A673 (cell line): ENCODE measurements at regions not wholly inside any gene's neighbourhood (a gene's known extent, or its start where the extent isn't known, plus 50 kb on each side); places are given as distances from the start of the nearest gene placed in this dataset.

Experiments
- CTCF ChIP-seq: fragments of 300-800, 200-600 bp; sonication (generic); conservative IDR thresholded peaks from 2 replicates; pipeline ENCODE4 v1.5.1; 2017; ENCODE audit warnings: low read depth, mild to moderate bottlenecking, antibody characterized with exemption, low read length, moderate library complexity, mixed read lengths
- EZH2 ChIP-seq: fragments of 200-600 bp; sonication (generic); IDR thresholded peaks from 2 replicates; pipeline ENCODE4 v1.6.1; 2017; ENCODE audit warnings: borderline replicate concordance, low read depth, mild to moderate bottlenecking, mixed read lengths, antibody characterized with exemption, low read length; ENCODE audit not compliant: poor library complexity, severe bottlenecking

DNA sequence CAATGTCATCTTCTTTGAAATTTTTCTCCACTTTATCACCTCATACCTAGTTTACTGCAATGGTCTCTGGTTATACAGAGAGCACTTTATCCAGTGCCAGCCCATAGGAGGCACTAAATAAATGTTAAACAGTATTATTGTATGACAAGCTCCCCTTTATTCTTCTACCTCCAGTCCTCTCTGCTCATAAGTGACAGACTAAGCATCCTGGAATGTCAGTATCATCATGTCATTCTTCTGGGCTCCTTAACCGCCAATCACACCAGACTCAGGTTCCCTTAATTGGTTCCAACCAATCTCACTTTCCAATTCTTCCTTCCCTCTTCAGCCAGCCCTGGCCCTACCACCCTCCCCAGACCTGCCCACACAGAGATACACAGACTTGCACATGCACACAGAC is 93.1 kb downstream of the RPL27A start:
- TF ChIP-seq CTCF (no peak), EZH2 (no peak)
